Keratinocyte (primary cell): ENCODE measurements at regions not wholly inside any gene's neighbourhood (a gene's known extent, or its start where the extent isn't known, plus 50 kb on each side); places are given as distances from the start of the nearest gene placed in this dataset.

Experiments used
- CTCF ChIP-seq, 3 experiments: IDR thresholded peaks in 1 of 3; conservative IDR thresholded peaks in 1 of 3; optimal IDR thresholded peaks in 1 of 3; 2 replicates in 2 of 3; 3 replicates in 1 of 3; pipeline versions ENCODE3 to v1.5.1; 2011; ENCODE audit warnings: low read length in 3 of 3, mild to moderate bottlenecking in 3 of 3, moderate library complexity in 2 of 3, control low read depth in 1 of 3, inconsistent platforms in 1 of 3; ENCODE audit not compliant: insufficient read depth in 2 of 3; ENCODE audit errors: extremely low read depth in 1 of 3
- EZH2 ChIP-seq: IDR thresholded peaks from one replicate; pipeline ENCODE4 v1.6.1; 2012; ENCODE audit warnings: inconsistent platforms, mild to moderate bottlenecking, low read length, moderate library complexity

- TF ChIP-seq CTCF (optimal IDR thresholded peaks at IDR 0.05 in 1 of 3, IDR thresholded peaks at IDR 0.05 in 1 of 3, conservative IDR thresholded peaks at IDR 0.05 in 1 of 3; ENCODE audit: extremely low read depth in 1 of 3, insufficient read depth in 2 of 3, low read length in 3 of 3): no peak
- no peak for TF ChIP-seq EZH2
Observed at GRCh38 chr1:194929357-194929756, 1678.9 kb downstream of the KCNT2 start.
